CD4-positive, alpha-beta T cell treated with Interleukin-4 for 4 hours (primary cell): ENCODE measurements at regions not wholly inside any gene's neighbourhood (a gene's known extent, or its start where the extent isn't known, plus 50 kb on each side); places are given as distances from the start of the nearest gene placed in this dataset.
"Not testable (repeated sequence)": the region's sequence is repeated elsewhere in the genome, so short reads cannot be mapped to it uniquely, and the experiment has no call there.

Source experiments
- DNase-seq: peaks from one replicate; pipeline ENCODE4 v3.0.0-alpha.2; 2020

DNA sequence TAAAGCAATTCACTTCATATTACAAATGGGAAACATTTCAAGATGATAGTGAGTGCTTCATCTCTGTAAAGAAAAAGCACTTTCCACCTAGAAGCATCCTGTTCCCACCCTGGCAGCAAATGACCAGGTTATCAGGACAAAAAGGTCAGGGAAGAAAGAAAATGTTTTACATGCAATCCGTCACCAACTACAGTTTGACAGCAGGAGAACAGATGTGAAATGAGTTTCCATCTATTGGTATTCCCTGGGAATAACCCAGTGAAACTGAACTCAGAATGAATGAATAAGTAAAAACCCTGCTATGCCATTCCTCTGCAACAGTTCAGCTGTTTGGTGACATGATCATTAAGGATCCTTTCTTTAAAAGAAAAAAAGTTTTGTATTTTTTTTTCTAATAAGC is 67.6 kb downstream of the HTR1A start:
- DNase-seq, result no peak

DNA sequence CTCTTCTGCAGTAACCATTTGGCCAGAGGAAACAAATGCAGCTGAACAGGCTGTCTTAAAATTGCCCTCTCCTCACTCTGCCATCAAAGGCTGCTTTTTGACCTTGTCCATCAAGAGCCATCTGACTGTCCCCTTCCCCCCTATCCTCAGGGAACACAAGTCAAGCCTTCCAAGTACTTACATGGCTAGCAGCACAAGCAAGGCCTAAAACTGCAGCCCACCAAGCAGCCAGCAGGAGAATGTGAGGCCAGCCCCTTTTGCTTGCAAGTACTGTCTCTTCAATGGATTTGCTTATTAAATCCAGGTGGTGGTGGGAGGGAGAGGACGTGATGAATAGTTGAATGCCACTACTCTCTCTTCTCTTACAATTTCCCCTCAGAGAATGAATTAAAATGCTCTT is 83.5 kb downstream of the HTR1A start:
- no peak for DNase-seq

- DNase-seq, result no peak
Observed at GRCh38 chr5:63877961-63878360, 84.3 kb downstream of the HTR1A start.

- no peak for DNase-seq
Observed at GRCh38 chr5:63860379-63860778, 101.9 kb downstream of the HTR1A start.

DNA sequence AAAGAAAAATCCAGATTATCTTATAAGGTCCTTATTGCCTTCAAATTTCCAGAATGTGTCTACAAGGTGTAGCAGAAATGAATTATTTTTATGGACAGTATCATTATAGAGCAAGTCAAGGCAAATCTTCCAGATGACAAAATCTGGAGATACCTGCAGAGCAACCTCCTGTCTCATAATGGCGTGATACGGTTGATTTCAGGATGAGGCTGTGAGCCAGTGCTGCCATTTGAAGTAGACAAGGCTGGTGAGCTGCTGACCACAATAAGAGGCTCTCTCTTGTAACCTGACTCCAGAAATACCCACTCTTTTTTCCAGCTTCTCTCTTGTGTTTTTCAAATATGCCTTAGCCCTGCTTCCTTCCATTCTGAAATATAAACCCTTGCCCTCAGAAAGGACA is 108.2 kb downstream of the HTR1A start:
- no peak for DNase-seq

DNA sequence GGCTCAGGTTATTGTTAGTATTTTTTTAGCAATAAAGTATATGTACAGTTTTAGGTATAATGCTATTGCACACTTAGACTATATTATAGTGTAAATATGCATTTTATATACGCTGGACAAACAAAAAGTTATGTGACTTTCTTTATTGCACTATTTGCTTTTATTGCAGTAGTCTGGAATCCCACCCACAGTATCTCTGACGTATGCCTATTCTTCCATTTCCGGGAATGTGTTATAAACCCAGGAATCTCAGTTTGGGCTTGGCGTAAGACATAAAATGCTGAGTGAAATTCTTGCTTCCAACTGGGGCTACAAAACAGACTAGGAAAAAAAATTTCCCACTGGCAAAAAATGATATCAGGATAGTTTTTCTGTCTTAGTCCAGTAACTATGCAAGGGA is 119.1 kb downstream of the HTR1A start:
- no peak for DNase-seq

DNA sequence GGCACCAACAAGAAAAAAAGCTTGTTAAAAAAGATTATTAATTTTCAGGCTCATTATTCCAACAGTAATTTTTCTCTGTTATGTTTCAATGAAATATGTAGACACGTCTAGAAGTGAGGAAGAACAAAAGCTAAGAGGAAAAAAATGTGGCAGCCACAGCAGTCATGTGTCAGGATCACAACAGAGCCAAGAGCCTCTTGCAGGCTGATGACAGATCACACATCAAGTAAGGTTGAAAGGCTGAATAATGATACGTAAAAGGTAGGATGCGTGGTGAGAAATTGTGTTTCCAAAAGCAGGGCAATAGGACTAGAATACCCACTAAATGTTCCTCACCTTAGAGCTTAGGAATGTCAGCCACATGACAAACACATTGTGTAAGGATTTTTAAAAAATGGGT is 124.8 kb downstream of the HTR1A start:
- no peak for DNase-seq

- DNase-seq, result no peak
Observed at GRCh38 chr5:63831381-63831780, 130.9 kb downstream of the HTR1A start.

- no peak for DNase-seq
Observed at GRCh38 chr5:63825984-63826383, 136.3 kb downstream of the HTR1A start.

GRCh38 chr5:63823583-63823982 is 138.7 kb downstream of the HTR1A start:
- no peak for DNase-seq

DNA sequence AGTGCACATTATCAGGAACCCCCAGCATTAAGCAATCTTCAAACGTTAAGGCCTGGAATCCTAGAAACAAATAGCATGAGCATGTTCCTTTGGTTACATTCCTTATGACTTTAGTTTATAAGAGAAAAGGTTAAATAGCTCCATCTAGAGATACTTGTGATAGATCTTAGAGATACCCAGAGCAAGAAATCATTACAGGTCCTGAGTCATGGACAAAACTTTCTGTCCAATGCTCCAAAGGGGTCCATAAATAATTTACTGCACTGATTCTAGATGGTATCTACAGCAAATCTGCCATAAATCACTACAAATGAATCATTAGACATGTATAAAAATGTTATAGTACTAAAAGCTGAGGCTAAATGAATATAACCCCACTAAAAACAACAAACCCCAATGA is 139.6 kb downstream of the HTR1A start:
- DNase-seq, result no peak

- no peak for DNase-seq
Observed at GRCh38 chr5:63820577-63820976, 141.7 kb downstream of the HTR1A start.

DNA sequence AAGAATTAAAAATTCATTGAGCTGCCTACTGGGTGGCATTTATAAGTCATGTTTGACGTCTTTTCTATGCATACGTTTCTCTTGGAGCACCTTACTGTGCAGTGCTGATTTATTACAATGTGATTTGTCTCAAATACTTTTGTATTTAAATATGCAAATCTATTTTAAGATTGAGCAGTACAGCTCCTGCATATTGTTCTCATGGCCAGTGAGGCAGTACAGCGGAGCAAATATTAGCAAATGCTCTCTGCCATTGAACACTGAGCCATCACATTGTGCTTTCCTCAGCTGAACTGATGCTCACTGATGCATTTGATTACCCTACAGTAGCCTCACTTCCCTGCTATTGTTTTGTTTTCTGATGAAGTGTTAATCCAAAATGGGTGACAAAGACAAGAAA is 149.6 kb downstream of the HTR1A start:
- DNase-seq, result no peak

DNA sequence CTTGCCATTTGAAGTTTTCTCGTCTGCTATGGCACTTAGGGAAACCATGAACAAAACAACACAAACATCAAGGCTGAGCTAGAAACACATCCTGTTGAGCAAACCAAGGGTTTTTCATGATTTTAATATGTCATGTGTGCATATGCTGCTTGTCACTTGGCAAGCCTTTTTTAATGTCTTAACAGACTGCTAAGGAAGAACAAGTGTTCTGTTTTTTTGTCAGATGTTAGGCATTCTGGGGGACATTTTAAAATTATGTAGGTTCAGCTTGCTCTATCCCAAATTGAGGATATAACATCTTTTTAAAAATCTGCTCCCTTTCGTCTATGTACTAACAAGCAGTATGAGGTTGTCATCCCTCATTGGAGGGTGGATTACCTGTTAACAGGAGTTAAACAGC is 150.3 kb downstream of the HTR1A start:
- no peak for DNase-seq

GRCh38 chr5:63811286-63811685 is 151.0 kb downstream of the HTR1A start:
- no peak for DNase-seq

- DNase-seq, result no peak
Observed at GRCh38 chr5:63805151-63805550, 157.1 kb downstream of the HTR1A start.

- DNase-seq, result no peak
Observed at GRCh38 chr5:63803165-63803564, 159.1 kb downstream of the HTR1A start.

DNA sequence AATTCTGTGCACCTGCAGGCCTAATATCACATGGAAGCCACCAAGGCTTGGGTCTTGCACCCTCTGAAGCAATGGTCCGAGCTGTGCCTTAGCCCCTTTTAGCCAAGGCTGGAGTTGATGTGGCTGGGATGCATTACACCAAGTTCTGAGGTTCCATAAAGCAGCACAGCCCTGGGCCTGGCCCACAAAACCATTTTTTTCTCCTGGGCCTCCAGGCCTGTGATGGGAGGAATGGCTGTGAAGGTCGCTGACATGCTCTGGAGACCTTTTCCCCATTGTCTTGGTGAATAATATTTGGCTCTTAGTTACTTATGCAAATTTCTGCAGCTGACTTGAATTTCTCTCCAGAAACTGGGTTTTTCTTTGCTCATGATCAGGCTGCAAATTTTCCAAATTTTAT is 167.3 kb downstream of the HTR1A start:
- DNase-seq, result no peak

- no peak for DNase-seq
Observed at GRCh38 chr5:63794296-63794695, 167.9 kb downstream of the HTR1A start.

DNA sequence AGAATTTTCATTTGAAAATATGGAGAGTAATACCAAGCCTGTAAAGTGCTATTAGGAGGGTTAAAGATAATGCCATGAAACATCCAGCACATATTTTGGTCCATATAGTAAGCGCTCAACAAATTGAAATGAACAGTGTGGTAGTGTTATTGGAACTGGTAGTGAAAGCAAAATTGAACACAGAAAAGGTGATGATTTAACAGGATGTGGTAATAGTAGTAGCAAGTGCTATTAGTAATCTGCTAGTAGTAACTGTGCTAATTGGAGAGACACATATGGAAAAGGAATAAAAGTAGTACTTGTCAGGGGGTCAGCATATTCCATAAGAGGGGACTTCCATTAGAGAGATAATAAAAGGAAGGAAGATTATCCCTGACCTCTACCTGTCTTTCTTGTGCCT is 187.3 kb downstream of the HTR1A start:
- no peak for DNase-seq

- DNase-seq, result no peak
Observed at GRCh38 chr5:63768221-63768620, 194.0 kb downstream of the HTR1A start.

DNA sequence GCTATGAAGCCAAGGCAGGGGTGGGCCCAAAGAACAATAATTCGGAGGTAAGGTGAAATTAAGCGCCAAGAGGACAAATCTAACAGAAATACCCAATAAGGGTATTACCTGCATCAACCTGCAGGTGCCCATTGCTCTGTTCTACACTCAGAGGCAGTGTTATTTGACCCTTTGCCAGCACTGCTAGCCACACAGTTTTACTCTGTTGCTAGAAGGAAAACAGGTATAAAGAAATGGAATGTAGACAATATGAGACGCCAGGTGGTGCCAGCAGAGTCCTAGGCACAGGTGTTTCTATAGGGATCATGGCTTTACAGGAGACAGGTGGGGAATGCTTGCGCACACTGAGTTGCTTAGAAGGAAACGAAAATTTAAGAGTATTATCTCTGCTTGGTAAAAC is 201.3 kb downstream of the HTR1A start:
- DNase-seq, result no peak

GRCh38 chr5:63743096-63743798 is 219.0 kb downstream of the HTR1A start:
- no peak for DNase-seq

GRCh38 chr5:63732880-63733279 is 229.4 kb downstream of the HTR1A start:
- not testable (repeated sequence) for DNase-seq

- no peak for DNase-seq
Observed at GRCh38 chr5:63727583-63727982, 234.7 kb downstream of the HTR1A start.

DNA sequence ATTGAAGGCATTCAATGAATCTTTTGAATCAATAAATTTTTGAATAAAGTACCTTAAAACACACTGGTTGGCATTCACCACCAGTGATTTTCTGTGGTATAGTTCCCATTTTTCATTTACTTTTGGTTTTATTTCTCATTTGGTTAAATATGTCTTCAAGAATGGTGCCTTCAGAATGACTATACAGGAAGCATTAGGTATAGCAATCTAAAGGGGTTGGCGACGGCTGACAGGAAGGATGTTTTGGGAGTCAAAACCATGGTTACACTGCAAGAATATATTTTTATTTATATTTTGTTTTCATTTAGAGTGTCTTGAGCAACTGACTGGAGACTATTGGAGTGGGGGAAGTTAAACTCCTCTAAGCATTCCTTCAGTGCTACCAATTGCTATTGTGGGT is 235.7 kb downstream of the HTR1A start:
- no peak for DNase-seq
